ENCODE measurements at regions not wholly inside any gene's neighbourhood (a gene's known extent, or its start where the extent isn't known, plus 50 kb on each side); places are given as distances from the start of the nearest gene placed in this dataset.

DNA sequence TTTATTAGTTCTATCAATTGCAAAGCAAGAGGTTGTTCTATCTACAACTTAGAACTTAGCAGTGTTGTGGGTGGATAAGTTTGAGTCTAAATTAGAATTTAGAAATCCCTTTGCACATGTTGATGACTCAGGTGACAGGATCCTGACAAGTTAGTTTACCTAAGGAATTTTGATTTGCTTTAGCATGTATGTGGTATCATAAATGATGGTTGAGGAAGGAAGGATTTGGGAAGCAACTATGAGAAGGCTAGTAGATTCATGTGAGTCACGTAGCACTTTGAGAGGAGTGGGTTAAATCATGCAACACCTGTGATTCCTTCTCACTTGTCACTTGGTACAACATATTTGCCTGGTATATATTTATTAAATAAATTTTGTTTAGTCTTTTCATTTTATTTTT lies 223.7 kb upstream of the USP25 start:
- DNase-seq = no peak
- Mint-ChIP-seq H3K36me3 (ENCODE audit: unreplicated experiment) (no peaks in the 10 kb centered on the region), H3K4me1 (ENCODE audit: low read depth, unreplicated experiment) (no peaks in the 10 kb centered on the region), H3K27ac (ENCODE audit: unreplicated experiment) (no peak overlapping the region), H3K9me3 (ENCODE audit: unreplicated experiment) (no peaks in the 10 kb centered on the region), H3K27me3 (ENCODE audit: unreplicated experiment) (no peaks in the 10 kb centered on the region), H3K4me3 (ENCODE audit: unreplicated experiment) (no peak overlapping the region)
- TF ChIP-seq, protein P1, sequence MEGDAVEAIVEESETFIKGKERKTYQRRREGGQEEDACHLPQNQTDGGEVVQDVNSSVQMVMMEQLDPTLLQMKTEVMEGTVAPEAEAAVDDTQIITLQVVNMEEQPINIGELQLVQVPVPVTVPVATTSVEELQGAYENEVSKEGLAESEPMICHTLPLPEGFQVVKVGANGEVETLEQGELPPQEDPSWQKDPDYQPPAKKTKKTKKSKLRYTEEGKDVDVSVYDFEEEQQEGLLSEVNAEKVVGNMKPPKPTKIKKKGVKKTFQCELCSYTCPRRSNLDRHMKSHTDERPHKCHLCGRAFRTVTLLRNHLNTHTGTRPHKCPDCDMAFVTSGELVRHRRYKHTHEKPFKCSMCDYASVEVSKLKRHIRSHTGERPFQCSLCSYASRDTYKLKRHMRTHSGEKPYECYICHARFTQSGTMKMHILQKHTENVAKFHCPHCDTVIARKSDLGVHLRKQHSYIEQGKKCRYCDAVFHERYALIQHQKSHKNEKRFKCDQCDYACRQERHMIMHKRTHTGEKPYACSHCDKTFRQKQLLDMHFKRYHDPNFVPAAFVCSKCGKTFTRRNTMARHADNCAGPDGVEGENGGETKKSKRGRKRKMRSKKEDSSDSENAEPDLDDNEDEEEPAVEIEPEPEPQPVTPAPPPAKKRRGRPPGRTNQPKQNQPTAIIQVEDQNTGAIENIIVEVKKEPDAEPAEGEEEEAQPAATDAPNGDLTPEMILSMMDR (IDR thresholded peaks at IDR 0.05; ENCODE audit: partially characterized antibody, unreplicated experiment) = no peak

DNA sequence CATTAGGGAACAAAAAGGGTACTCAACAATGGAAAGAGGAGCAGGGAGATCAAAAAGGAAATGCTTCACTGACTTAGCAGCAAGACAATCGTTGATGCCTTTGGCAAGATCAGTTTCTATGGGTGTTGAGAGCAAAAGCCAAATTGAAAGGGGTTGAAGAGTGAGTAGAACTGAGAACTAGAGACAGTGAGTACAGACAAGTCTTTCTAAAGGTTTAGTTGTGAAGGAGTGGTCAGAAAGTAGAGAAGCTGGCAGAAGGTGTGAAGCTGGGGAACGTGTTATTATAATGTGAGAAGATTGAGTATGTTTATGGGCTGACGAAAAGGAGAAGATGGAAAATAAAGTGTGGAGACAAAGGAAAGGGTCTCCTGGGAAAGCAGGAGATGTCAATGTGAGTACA lies 221.2 kb upstream of the USP25 start:
- TF ChIP-seq, protein P1 (IDR thresholded peaks at IDR 0.05; ENCODE audit: partially characterized antibody, unreplicated experiment) = no peak
- no peaks in the 10 kb centered on the region for H3K36me3 Mint-ChIP-seq (ENCODE audit: unreplicated experiment)
- H3K4me1 Mint-ChIP-seq (ENCODE audit: low read depth, unreplicated experiment) = no peaks in the 10 kb centered on the region
- DNase-seq = no peak
- H3K4me3 Mint-ChIP-seq (ENCODE audit: unreplicated experiment) = no peak overlapping the region
- no peaks in the 10 kb centered on the region for H3K27me3 Mint-ChIP-seq (ENCODE audit: unreplicated experiment)
- no peaks in the 10 kb centered on the region for H3K9me3 Mint-ChIP-seq (ENCODE audit: unreplicated experiment)
- no peak overlapping the region for H3K27ac Mint-ChIP-seq (ENCODE audit: unreplicated experiment)

DNA sequence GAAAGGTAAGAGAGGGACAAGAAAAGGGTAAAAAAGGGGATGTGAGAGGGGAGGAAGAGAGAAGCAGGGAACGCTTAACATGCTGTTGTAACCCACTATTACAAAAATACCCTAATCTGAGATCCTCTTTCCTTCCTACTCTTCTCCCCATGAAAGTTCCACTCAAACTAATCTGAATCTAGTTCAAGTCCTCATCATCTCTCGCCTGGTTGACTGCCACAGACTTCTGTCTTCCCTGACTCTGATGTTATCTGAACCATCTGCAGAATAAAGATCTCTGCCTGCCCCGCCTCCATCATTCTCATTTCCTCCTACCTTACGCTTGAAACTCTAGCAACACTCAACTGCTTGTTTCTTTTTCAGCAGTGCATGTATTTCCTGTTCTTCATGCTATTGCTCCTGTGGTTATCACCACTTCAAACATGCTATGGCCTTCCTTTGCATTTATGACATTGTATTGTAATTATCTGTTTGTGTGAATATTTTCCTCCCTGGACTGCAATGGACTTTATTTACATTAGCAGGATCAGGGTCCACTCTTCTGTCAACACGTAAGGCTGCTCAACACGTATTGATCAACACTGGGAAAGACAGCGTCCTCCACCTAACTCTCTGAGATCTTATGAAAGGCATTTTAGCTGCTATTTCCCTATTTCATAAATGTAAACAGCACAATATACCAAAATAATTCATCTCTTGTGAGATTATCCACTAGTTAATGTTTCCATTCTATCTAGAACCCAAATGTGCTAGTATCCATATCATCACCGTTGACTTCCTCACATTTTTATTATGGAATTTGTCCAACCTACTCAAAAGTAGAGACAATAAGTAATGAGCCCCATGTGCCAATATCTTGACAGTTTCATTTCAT lies 215.5 kb upstream of the USP25 start:
- no peaks in the 10 kb centered on the region for H3K9me3 Mint-ChIP-seq (ENCODE audit: unreplicated experiment)
- no peak for DNase-seq
- no peaks in the 10 kb centered on the region for H3K36me3 Mint-ChIP-seq (ENCODE audit: unreplicated experiment)

DNA sequence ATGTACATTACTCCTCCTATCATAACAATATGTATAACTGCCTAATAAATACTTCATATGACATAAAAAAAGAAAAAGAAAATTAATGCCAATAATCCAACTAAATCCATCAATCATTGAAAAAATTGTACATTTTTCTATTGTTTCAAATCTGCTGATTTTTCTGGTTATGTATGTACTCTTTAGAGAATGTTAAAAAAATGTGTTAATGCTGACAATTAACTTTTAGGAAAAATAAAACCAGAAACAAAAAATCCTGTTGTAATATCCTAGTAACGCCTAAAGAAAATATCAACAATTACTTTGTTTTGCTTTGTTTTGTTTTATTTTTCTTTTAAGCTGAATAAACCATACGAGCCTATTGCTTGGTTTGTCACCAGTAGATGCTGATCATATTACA lies 213.9 kb upstream of the USP25 start:
- H3K27me3 Mint-ChIP-seq (ENCODE audit: unreplicated experiment) = no peaks in the 10 kb centered on the region
- TF ChIP-seq, protein P1 (IDR thresholded peaks at IDR 0.05; ENCODE audit: partially characterized antibody, unreplicated experiment) = no peak
- H3K4me1 Mint-ChIP-seq (ENCODE audit: low read depth, unreplicated experiment) = no peaks in the 10 kb centered on the region
- H3K27ac Mint-ChIP-seq (ENCODE audit: unreplicated experiment) = no peak overlapping the region
- DNase-seq = no peak
- H3K4me3 Mint-ChIP-seq (ENCODE audit: unreplicated experiment) = no peak overlapping the region
- H3K9me3 Mint-ChIP-seq (ENCODE audit: unreplicated experiment) = no peaks in the 10 kb centered on the region
- no peaks in the 10 kb centered on the region for H3K36me3 Mint-ChIP-seq (ENCODE audit: unreplicated experiment)

More for the DNA sequence above, 215.5 kb upstream of the USP25 start:
- H3K27ac Mint-ChIP-seq (ENCODE audit: unreplicated experiment) = no peak overlapping the region
- H3K4me3 Mint-ChIP-seq (ENCODE audit: unreplicated experiment) = no peak overlapping the region
- H3K4me1 Mint-ChIP-seq (ENCODE audit: low read depth, unreplicated experiment) = no peaks in the 10 kb centered on the region
- TF ChIP-seq, protein P1 (IDR thresholded peaks at IDR 0.05; ENCODE audit: partially characterized antibody, unreplicated experiment) = no peak
- H3K27me3 Mint-ChIP-seq (ENCODE audit: unreplicated experiment) = no peaks in the 10 kb centered on the region

DNA sequence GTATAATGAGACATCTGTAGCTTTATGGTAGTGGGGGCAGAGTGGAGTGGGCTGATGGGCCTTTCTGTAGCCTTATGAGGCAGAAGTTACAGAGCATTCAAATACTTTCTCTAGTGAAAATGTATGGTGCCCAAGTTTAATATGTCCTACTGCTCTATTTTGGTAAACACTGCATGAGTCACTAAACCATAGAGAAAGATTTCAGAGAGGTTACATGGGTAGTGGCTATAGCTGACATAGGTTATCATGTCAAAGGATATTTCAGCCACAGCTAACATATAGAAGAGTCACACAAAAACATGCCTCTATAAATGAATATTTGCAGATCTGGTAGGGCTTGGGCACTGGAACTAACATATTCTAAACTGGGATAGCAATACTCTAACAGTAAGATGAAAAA lies 212.4 kb upstream of the USP25 start:
- Mint-ChIP-seq H3K4me1 (ENCODE audit: low read depth, unreplicated experiment) (no peaks in the 10 kb centered on the region), H3K9me3 (ENCODE audit: unreplicated experiment) (no peaks in the 10 kb centered on the region), H3K27ac (ENCODE audit: unreplicated experiment) (no peak overlapping the region), H3K4me3 (ENCODE audit: unreplicated experiment) (no peak overlapping the region), H3K36me3 (ENCODE audit: unreplicated experiment) (no peaks in the 10 kb centered on the region), H3K27me3 (ENCODE audit: unreplicated experiment) (no peaks in the 10 kb centered on the region)
- TF ChIP-seq, protein P1 (IDR thresholded peaks at IDR 0.05; ENCODE audit: partially characterized antibody, unreplicated experiment) = no peak
- no peak for DNase-seq

Measured in glutamatergic neuron (in vitro differentiated cells).